Stimulated activated CD4-positive, alpha-beta T cell treated with anti-CD3 and anti-CD28 coated beads, Interleukin-2, amount 100 ng/mL, for 24 hours (primary cell): ENCODE measurements at regions not wholly inside any gene's neighbourhood (a gene's known extent, or its start where the extent isn't known, plus 50 kb on each side); places are given as distances from the start of the nearest gene placed in this dataset.
A peak's percentile ranks its signal among the peaks of the same experiment; 100 is the strongest.
"Not testable (repeated sequence)": the region's sequence is repeated elsewhere in the genome, so short reads cannot be mapped to it uniquely, and the experiment has no call there.

Experiments
- DNase-seq, 2 donors: peaks; one replicate each; pipeline ENCODE4 v3.0.0-alpha.2; 2020

DNA sequence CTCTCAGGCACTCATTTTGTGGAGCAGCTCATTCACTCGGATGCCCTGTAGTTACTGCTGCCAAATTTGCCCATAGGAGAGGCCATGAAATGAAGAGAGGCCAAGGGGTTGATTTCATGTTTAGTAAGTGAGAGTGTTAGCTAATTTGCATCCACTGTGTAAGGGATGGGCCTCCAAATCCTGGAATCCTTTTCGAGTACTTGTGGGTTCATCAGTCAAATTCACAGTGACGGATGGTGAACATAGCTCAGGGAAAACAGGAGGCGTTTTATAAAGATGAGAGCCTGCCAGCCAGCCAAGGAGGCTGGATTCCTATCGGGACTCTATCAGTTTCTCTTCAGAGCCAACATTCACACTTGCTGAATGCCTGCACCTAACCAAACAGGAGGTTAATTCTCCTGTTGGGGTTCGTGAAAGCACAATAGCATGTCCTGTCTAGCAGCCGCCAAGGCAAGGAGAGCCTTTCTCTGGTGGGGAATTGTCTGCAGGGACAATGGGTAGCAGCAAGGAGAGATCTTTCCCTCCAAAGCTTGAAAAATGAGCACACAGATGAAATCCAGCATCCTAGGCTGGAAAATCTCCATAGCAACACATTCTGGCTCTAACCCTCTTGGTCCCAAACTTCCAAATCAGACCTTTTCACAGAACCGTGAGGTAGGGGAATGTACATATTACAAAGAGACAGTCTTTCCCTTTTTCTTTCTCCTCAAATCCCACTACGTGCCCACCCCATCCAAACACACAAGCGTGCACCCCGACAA, 231.4 kb upstream of the ECI2 start:
- DNase-seq = no peak

DNA sequence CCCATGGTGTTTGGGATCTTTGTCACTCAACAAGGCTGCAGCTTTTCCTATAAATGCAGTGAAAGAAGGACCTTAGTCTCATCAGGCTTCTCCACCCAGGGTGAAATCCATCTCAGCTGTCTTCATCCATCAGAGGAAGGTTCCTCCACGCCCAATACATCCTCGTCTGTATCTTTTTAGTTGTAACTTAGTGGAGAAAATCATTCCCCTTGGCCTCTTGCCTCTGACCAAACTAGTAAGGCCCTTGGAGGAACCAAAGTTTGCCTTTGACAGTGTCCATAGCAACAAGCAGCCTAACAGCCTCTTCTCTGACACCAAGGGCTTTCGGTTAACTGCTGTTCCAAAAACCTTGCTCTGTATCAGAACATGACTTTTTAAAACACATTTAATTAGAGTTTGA, 230.3 kb upstream of the ECI2 start:
- no peak for DNase-seq

- DNase-seq = no peak
These were observed 229.3 kb upstream of the ECI2 start for GRCh38 chr6:4364711-4365110.

GRCh38 chr6:4364172-4364571, 228.8 kb upstream of the ECI2 start:
- DNase-seq = no peak

DNA sequence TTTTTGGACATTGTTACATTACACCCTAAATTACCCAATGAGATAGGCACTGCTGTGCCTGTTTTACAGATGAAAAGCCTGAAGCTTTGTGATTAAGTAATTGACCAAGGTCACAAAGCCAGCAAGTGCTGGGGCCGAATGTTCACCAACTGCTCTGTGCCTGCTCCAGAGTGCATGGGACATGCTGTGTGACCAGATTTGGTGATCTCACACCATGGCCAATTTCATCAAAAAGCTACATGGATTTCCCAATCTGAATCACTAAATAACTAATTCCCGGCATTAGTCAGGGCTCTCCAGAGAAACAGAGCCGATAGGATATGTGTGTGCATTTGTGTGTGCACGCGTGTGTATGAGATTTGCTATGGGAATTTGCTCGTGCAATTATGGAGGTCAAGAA, 228.3 kb upstream of the ECI2 start:
- DNase-seq = no peak

- DNase-seq = no peak
These were observed 227.0 kb upstream of the ECI2 start for GRCh38 chr6:4362326-4362725.

DNA sequence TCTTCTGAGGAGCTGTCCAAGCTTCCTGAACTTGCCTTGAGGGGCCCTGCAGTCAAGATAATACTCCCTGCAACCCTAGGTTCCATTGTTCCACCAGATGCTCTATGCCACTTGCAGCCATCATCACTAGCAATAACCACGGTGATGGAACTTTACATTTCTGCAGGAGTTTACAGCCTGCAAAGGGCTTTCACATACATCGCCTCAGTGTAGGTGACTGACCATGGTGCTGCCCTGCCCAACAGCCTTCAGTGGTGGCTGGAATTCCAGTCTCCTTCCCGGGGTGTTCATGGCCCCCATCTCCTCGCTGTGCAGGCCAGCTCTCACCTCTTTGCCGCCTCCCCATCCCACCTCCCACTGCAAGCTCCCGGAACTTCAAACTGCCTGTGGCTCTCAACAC, 225.5 kb upstream of the ECI2 start:
- no peak for DNase-seq

DNA sequence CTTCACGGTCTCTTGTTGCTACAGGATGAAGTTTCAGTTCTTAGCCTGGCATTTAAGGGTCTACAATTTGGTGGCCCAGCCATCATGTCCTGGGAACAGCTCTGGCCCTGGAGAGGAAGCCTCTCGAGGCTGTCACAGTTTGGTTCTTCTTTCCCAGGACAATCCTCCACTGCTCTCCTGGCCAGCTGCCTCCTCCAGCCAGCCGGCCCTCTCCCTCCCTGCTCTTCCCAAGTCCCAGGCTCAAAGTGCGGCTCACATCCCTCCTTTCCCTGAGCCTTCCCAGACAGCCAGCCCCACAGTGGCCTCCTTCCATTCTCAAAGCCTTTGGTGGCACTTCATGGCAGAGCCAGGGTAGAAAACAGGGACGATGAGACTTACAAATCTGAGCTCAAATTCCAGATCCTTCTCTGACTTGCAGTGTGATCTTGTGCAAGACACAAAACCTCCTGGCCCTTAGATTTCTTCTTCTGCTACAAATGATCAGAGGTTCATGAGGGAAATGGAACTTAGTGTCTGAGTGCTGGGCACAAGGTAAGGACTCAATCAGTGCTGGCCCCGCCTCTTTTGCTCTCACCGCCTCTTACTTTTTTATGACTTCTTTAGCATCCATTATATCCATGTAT, 223.8 kb upstream of the ECI2 start:
- no peak for DNase-seq

- peak; percentile 21 to 41 for DNase-seq
These were observed 223.2 kb upstream of the ECI2 start for GRCh38 chr6:4358414-4359107.

GRCh38 chr6:4357660-4358152, 222.3 kb upstream of the ECI2 start:
- DNase-seq = not testable (repeated sequence)

GRCh38 chr6:4356899-4357659, 221.7 kb upstream of the ECI2 start:
- no peak for DNase-seq

- no peak for DNase-seq
These were observed 219.9 kb upstream of the ECI2 start for GRCh38 chr6:4355241-4355640.

DNA sequence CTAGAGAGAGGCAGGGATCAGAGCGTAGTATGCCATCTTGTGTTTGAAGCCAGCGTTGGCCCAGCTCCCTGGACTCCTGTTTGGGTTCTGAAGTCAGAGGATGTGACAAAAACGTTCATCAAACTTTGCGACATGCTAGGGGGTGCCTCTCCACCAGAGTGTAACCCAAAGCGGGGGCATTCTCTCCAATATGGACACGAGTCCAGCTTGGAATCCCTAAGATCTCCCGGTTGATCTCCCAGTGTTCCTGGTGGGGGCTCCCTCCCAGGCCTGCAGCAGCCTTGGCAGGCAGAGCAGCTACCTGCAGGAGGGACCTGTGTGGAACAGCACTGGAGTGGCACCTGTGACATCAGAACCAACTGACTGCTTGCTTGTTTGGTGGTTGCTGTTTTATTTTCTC, 218.8 kb upstream of the ECI2 start:
- DNase-seq = no peak

DNA sequence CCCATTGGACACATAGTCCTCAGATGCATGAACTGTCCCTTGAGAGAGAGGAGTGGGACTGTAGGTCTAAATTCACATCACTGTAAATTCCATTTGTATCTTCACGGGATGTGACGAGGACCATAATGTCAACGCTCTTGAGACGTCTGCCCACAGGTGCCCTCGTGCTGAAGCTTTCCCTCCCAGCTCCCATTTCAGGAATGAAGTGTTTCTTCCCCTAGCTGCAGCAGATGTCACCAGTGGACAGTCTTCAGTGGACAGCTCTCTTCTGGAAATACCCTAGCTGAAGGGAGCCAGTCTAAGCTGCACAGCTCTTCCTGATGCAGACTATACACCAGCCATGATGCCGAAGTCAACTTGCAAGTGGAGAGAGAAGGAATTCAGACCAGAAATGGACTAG, 217.4 kb upstream of the ECI2 start:
- DNase-seq = no peak

GRCh38 chr6:4352322-4352669, 216.9 kb upstream of the ECI2 start:
- no peak for DNase-seq

- DNase-seq = no peak
These were observed 216.3 kb upstream of the ECI2 start for GRCh38 chr6:4351520-4352321.

DNA sequence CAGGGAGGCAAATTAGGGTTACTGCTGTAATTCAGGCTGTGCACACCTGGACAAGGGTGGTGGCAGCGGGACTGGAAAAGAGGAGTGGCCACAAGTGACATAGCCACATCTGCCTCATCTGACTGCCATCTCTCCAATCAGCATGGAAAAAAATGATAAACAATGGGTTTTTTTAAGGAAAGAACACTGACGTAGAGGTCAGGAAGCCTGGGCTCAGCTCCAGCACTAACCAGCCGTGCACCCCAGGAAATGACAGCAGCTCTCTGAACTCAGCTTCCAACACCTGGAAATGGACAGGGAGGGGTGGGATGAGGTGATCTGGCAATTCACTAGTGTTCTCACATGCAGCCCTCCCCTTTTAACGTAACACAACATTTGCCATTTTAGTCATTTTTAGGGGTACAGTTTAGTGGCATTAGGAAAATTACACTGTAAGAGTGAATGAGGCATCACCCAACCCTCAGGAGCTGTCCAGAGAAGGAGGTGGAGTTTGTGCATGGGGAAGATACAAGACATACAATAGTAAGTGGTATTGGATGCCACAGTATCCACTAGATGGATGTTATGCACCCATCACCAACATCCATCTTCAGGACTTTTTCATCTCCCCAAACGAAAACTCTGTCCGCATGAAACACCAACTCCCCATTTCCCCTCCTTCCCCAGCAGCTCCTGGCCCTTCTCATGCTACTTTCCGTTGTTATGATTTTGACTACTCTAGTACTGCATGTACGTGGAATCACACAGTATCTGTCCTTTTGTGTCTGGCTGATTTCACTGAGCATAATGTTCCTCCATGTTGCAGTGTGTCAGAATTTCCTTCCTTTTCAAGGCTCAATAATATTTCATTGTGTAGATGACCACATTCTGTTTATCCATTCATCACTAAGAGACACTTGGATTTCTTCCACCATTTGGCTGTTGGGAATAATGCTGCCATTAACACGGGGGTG, 215.5 kb upstream of the ECI2 start:
- no peak for DNase-seq

GRCh38 chr6:4349931-4350330, 214.6 kb upstream of the ECI2 start:
- no peak for DNase-seq

- DNase-seq = no peak
These were observed 213.9 kb upstream of the ECI2 start for GRCh38 chr6:4349323-4349722.

- DNase-seq = no peak
These were observed 213.2 kb upstream of the ECI2 start for GRCh38 chr6:4348462-4349112.

DNA sequence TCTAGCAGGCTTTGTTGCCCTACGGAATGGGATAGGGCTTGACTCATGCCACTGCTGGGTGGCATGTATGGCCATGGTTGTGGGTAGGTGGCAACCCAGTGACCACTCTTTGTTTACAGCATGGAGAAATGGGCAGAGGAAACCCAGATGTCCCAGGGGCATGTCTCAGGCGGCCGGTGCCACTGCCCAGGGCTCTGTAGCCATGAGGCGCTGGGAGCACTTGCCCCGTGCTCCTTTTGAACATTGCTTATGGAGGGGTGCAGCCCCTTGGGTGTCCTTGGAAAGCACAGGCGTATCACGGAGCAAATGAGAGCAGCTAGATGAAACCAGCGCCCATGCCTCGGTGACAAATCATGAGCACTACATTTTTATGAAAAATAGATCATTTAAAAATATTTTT, 212.5 kb upstream of the ECI2 start:
- DNase-seq = no peak
